ENCODE measurements at regions not wholly inside any gene's neighbourhood (a gene's known extent, or its start where the extent isn't known, plus 50 kb on each side); places are given as distances from the start of the nearest gene placed in this dataset.

DNA sequence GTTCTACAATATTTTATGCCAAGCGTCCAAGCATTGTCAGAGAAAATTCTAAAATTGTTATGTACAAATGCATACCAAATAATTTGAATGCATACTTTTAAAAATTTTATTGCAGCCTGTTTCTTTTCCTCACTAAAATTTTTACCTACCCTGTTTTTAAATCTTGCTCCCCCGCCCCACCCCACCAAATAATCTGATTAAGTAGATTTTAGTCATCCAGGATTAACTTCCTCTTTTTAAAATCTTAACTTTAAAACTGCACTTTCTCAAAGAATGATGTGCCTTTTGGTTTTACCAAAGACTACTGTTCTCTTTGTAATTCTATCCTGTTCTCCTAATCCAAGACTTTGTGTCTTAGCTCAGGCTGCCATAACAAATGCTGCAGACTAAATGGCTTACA lies 269.4 kb upstream of the FN1 start:
- H3K36me3 ChIP-seq (ENCODE audit: control insufficient read depth in 2 of 3, insufficient read depth in 3 of 3, low read length in 3 of 3) = no peaks in the 10 kb centered on the region
- no peak overlapping the region for H3K4me3 ChIP-seq (ENCODE audit: low read length)
- Mint-ChIP-seq H3K36me3 (no peaks in the 10 kb centered on the region), H3K27me3 (no peaks in the 10 kb centered on the region), H3K4me3 (no peak overlapping the region), H3K27ac (no peak overlapping the region), H3K9me3 (no peaks in the 10 kb centered on the region), H3K4me1 (no peaks in the 10 kb centered on the region)
- no peak for ATAC-seq
- ChIA-PET POLR2A (no interaction called here), CTCF (no interaction called here)
- intact Hi-C loops (cut with micrococcal nuclease) = no loop called here
- H3K9me3 ChIP-seq (ENCODE audit: control insufficient read depth in 2 of 3, low read length in 3 of 3) = no peaks in the 10 kb centered on the region
- H3K27me3 ChIP-seq (ENCODE audit: control insufficient read depth in 2 of 2, insufficient read depth in 2 of 2, low read length in 2 of 2) = no peaks in the 10 kb centered on the region
- no peak for DNase-seq
- no peak overlapping the region for H3K27ac ChIP-seq (ENCODE audit: low read depth, low read length)
- H3K4me1 ChIP-seq (ENCODE audit: control insufficient read depth in 2 of 2, insufficient read depth in 2 of 2, low read length in 2 of 2) = no peaks in the 10 kb centered on the region

DNA sequence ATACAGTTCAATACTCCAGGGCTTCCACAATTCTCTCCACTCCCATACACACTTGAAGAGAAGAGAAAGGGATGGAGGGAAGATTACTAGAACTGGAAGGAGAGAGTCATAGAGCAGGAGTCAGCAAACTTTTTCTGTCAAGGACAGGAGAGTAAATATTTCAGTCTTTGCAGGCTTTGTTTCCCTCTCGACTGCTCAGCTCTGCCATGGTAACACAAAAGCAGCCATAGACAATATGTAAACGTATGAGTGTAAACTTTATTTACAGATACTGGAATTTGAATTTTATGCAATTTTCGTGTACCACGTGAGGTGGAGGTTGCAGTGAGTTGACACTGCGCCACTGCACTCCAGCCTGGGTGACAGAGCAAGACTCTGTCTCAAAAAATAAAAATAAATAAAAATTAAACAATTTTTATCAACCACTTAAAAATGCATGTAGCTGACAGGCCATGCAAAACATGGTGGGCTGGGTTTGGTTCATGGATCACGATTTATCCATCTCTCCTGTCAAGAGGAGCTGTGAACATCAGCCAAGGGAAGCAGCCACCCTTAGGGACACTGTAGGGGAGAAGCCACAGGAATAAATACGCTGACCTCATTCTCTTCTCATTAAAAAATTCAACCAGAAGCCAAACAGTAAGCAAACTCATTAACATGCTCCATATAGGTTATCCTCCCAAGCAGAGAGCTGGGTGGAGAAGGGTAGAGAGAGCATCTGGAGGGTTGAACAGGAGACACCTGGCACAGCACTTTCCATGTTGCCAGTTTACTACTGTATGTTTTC lies 266.4 kb upstream of the FN1 start:
- no peak for DNase-seq
- Histone ChIP-seq H3K9me3 (ENCODE audit: control insufficient read depth in 2 of 3, low read length in 3 of 3) (no peaks in the 10 kb centered on the region), H3K4me3 (ENCODE audit: low read length) (no peak overlapping the region), H3K4me1 (ENCODE audit: control insufficient read depth in 2 of 2, insufficient read depth in 2 of 2, low read length in 2 of 2) (no peaks in the 10 kb centered on the region), H3K27me3 (ENCODE audit: control insufficient read depth in 2 of 2, insufficient read depth in 2 of 2, low read length in 2 of 2) (no peaks in the 10 kb centered on the region), H3K36me3 (ENCODE audit: control insufficient read depth in 2 of 3, insufficient read depth in 3 of 3, low read length in 3 of 3) (no peaks in the 10 kb centered on the region), H3K27ac (ENCODE audit: low read depth, low read length) (no peak overlapping the region)
- Mint-ChIP-seq H3K27ac (no peak overlapping the region), H3K27me3 (peaks cover 0 to 2% (median 0%) of the 10 kb centered on the region in 5 donors), H3K4me1 (peaks cover 0 to 9% (median 0%) of the 10 kb centered on the region in 7 donors), H3K36me3 (peaks cover 0 to 5% (median 0%) of the 10 kb centered on the region in 5 donors), H3K9me3 (peaks cover 0 to 12% (median 3%) of the 10 kb centered on the region in 11 donors), H3K4me3 (no peak overlapping the region)
- intact Hi-C loops (cut with micrococcal nuclease) = no loop called here
- ATAC-seq = no peak
- ChIA-PET POLR2A (no interaction called here), CTCF (no interaction called here)

DNA sequence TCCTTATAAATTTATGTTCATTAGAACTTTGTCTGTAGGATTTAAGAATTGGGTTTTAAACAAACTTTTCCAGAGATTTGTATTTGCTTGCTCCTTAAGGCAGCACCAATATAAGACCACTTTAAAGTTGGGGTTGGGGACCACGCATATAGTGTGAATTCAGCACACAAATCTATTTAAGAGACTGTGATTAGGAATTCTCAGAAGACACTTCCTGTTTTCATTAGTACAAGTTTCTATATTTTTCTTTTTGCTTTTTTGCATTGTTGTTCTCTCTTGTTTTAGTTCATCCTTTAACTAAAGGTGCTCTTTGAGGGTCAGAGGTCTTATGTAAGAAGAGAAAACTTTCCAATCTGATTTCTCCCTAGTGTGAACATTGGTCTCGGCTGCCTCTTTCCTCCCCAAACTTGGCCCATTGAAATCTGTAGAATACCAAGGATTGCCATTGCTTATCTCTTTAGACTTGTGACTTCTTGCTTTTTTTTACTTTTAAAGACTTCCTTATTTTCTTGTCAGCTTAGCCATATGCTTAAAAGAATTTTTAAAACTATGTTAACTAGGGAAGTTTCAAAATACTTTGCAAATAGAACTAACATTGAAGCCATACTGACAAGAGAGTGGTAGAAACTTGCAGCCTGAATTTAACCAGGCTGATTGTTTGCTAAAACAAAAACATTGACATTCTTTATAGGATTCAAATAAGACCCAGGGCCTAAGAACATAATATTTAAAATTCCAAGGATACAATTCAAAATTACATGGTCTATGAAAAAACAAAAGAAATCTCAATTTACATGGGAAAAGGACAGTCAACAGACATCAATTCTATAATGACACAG lies 264.1 kb upstream of the FN1 start:
- Mint-ChIP-seq H3K4me1 (peaks cover 0 to 9% (median 0%) of the 10 kb centered on the region in 7 donors), H3K27ac (no peak overlapping the region), H3K4me3 (no peak overlapping the region), H3K27me3 (peaks cover 0 to 2% (median 0%) of the 10 kb centered on the region in 5 donors), H3K36me3 (peaks cover 0 to 5% (median 0%) of the 10 kb centered on the region in 5 donors), H3K9me3 (peaks cover 0 to 12% (median 3%) of the 10 kb centered on the region in 11 donors)
- CTCF ChIA-PET = no interaction called here
- intact Hi-C loops (cut with micrococcal nuclease) = no loop called here
- Histone ChIP-seq H3K4me1 (ENCODE audit: control insufficient read depth in 2 of 2, insufficient read depth in 2 of 2, low read length in 2 of 2) (no peaks in the 10 kb centered on the region), H3K4me3 (ENCODE audit: low read length) (no peak overlapping the region), H3K36me3 (ENCODE audit: control insufficient read depth in 2 of 3, insufficient read depth in 3 of 3, low read length in 3 of 3) (no peaks in the 10 kb centered on the region), H3K9me3 (ENCODE audit: control insufficient read depth in 2 of 3, low read length in 3 of 3) (no peaks in the 10 kb centered on the region), H3K27me3 (ENCODE audit: control insufficient read depth in 2 of 2, insufficient read depth in 2 of 2, low read length in 2 of 2) (no peaks in the 10 kb centered on the region), H3K27ac (ENCODE audit: low read depth, low read length) (no peak overlapping the region)
- no peak for ATAC-seq
- POLR2A ChIA-PET = no interaction called here
- no peak for DNase-seq

DNA sequence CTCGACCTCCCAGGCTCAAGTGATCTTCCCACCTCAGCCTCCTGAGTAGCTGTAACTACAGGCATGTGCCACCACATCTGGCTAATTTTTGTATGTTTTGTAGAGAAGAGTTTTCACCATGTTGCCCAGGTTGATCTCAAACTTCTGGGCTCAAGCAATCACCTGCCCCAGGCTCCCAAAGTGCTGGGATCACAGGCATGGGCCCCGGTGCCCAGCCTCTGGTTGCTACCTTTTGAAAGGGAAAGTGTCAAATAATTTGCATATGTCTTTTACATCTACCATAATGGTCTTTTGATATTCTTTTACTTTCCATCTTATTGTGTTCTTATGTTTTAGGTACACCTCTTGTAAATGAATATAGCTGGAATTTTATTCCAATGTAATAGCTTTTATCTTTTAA lies 263.1 kb upstream of the FN1 start:
- POLR2A ChIA-PET = no interaction called here
- H3K4me1 ChIP-seq (ENCODE audit: control insufficient read depth in 2 of 2, insufficient read depth in 2 of 2, low read length in 2 of 2) = no peaks in the 10 kb centered on the region
- intact Hi-C loops (cut with micrococcal nuclease) = no loop called here
- no peak overlapping the region for H3K27ac ChIP-seq (ENCODE audit: low read depth, low read length)
- DNase-seq (no peak), ATAC-seq (no peak)
- no peaks in the 10 kb centered on the region for H3K27me3 ChIP-seq (ENCODE audit: control insufficient read depth in 2 of 2, insufficient read depth in 2 of 2, low read length in 2 of 2)
- Mint-ChIP-seq H3K9me3 (peaks cover 0 to 12% (median 3%) of the 10 kb centered on the region in 11 donors), H3K36me3 (peaks cover 0 to 5% (median 0%) of the 10 kb centered on the region in 5 donors), H3K27me3 (peaks cover 0 to 2% (median 0%) of the 10 kb centered on the region in 5 donors), H3K27ac (no peak overlapping the region), H3K4me3 (no peak overlapping the region), H3K4me1 (peaks cover 0 to 9% (median 0%) of the 10 kb centered on the region in 7 donors)
- CTCF ChIA-PET = no interaction called here
- no peaks in the 10 kb centered on the region for H3K36me3 ChIP-seq (ENCODE audit: control insufficient read depth in 2 of 3, insufficient read depth in 3 of 3, low read length in 3 of 3)
- no peaks in the 10 kb centered on the region for H3K9me3 ChIP-seq (ENCODE audit: control insufficient read depth in 2 of 3, low read length in 3 of 3)
- no peak overlapping the region for H3K4me3 ChIP-seq (ENCODE audit: low read length)

DNA sequence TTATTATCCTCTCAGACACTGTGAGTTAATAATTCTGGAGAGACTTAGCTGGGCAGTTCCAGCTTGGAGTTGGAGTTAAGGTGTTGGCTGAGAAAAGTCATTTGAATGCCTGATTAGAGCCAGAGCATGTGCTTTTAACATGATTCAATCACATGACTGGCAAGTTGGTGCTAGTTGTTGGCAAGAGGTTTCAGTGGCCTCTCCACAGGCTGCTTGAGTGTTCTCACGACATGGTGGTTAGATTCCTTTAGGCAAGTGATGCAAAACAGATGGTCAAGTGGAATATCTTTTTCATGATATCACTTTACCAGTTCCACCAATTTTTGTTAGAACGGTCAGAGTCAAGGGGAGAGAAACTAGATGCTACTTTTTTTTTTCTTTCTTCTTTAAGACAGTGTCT lies 262.7 kb upstream of the FN1 start:
- Mint-ChIP-seq H3K4me3 (no peak overlapping the region), H3K27me3 (peaks cover 0 to 3% (median 0%) of the 10 kb centered on the region in 5 donors), H3K27ac (no peak overlapping the region), H3K36me3 (peaks cover 0 to 5% (median 0%) of the 10 kb centered on the region in 5 donors), H3K9me3 (peaks cover 0 to 12% (median 3%) of the 10 kb centered on the region in 11 donors), H3K4me1 (peaks cover 0 to 9% (median 0%) of the 10 kb centered on the region in 7 donors)
- no peak for DNase-seq
- CTCF ChIA-PET = no interaction called here
- Histone ChIP-seq H3K27ac (ENCODE audit: low read depth, low read length) (no peak overlapping the region), H3K36me3 (ENCODE audit: control insufficient read depth in 2 of 3, insufficient read depth in 3 of 3, low read length in 3 of 3) (no peaks in the 10 kb centered on the region), H3K27me3 (ENCODE audit: control insufficient read depth in 2 of 2, insufficient read depth in 2 of 2, low read length in 2 of 2) (no peaks in the 10 kb centered on the region), H3K4me3 (ENCODE audit: low read length) (no peak overlapping the region), H3K4me1 (ENCODE audit: control insufficient read depth in 2 of 2, insufficient read depth in 2 of 2, low read length in 2 of 2) (no peaks in the 10 kb centered on the region), H3K9me3 (ENCODE audit: control insufficient read depth in 2 of 3, low read length in 3 of 3) (no peaks in the 10 kb centered on the region)
- ATAC-seq = no peak
- intact Hi-C loops (cut with micrococcal nuclease) = no loop called here
- POLR2A ChIA-PET = no interaction called here

DNA sequence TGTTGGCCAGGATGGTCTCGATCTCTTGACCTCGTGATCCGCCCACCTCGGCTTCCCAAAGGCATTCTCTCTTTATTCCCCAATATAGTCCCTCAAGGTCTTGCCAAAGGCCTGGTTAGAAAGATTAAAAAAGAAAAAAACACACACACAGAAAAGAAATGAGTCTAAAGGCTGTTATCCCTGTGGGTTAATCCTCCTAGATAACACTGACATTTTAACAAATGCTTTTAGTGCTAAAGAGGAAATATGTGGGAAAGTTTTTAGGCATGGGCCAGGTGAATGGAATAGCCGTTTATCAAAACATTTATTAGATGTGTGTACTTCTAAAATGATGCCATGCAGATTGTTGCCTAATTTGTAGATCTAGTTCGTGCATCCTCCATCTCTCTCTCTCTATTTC lies 261.6 kb upstream of the FN1 start:
- Histone ChIP-seq H3K4me1 (ENCODE audit: control insufficient read depth in 2 of 2, insufficient read depth in 2 of 2, low read length in 2 of 2) (no peaks in the 10 kb centered on the region), H3K4me3 (ENCODE audit: low read length) (no peak overlapping the region), H3K27me3 (ENCODE audit: control insufficient read depth in 2 of 2, insufficient read depth in 2 of 2, low read length in 2 of 2) (no peaks in the 10 kb centered on the region), H3K27ac (ENCODE audit: low read depth, low read length) (no peak overlapping the region), H3K9me3 (ENCODE audit: control insufficient read depth in 2 of 3, low read length in 3 of 3) (no peaks in the 10 kb centered on the region), H3K36me3 (ENCODE audit: control insufficient read depth in 2 of 3, insufficient read depth in 3 of 3, low read length in 3 of 3) (no peaks in the 10 kb centered on the region)
- no peak overlapping the region for H3K4me3 Mint-ChIP-seq
- ATAC-seq = no peak
- intact Hi-C loops (cut with micrococcal nuclease) = no loop called here
- ChIA-PET CTCF (no interaction called here), POLR2A (interaction anchor here (0.7 kb wide), 1 partner anchor 73 kb away, joined by 5 read pairs; no protein-coding TSS in a partner anchor)
- H3K4me1 Mint-ChIP-seq = peaks cover 0 to 9% (median 0%) of the 10 kb centered on the region in 7 donors
- no peak overlapping the region for H3K27ac Mint-ChIP-seq
- H3K36me3 Mint-ChIP-seq = peaks cover 0 to 5% (median 0%) of the 10 kb centered on the region in 5 donors
- no peak for DNase-seq
- peaks cover 0 to 12% (median 3%) of the 10 kb centered on the region in 11 donors for H3K9me3 Mint-ChIP-seq
- H3K27me3 Mint-ChIP-seq = peaks cover 0 to 6% (median 0%) of the 10 kb centered on the region in 5 donors

Data from naive thymus-derived CD4-positive, alpha-beta T cell (primary cell).